HCT116 (cell line): ENCODE measurements at regions not wholly inside any gene's neighbourhood (a gene's known extent, or its start where the extent isn't known, plus 50 kb on each side); places are given as distances from the start of the nearest gene placed in this dataset.

Experiments used
- ATAC-seq: fragments of 200-7000 bp; cut with Tn5 transposase; 2 replicates; pipeline ENCODE4 v1.9.1; 2020; ENCODE audit warnings: mild to moderate bottlenecking, moderate library complexity
- BruUV-seq: library from RNA; stranded (reverse); fragments of 400-500 nt; replicated peaks from 2 replicates; lab custom pipeline; 2021; lab: Mats Ljungman, UMichigan
- CTCF ChIA-PET: fragments of 300-600 bp; sonication (Branson Sonifier 250); formaldehyde crosslinking; loops from one replicate; lab custom pipeline; 2021; ENCODE audit warnings: antibody characterized with exemption; lab: Charles Lee
- POLR2A ChIA-PET: fragments of 300-600, 350-600 bp; sonication (Branson Sonifier 250); formaldehyde crosslinking; loops from one replicate; lab custom pipeline; 2021; ENCODE audit warnings: antibody characterized with exemption; lab: Charles Lee
- RAD21 ChIA-PET, 2 experiments: fragments of 300-600 bp; sonication (Branson Sonifier 250); formaldehyde crosslinking; loops; one replicate each; lab custom pipeline; 2023; ENCODE audit warnings: low total read pairs in 2 of 2; ENCODE audit not compliant: uncharacterized antibody in 2 of 2, unreplicated experiment in 2 of 2, low non-redundant PET in 1 of 2; lab: Charles Lee
- DNase-seq: peaks from one replicate; pipeline ENCODE4 v3.0.0-alpha.2; 2010; ENCODE audit warnings: low read depth, low spot score
- H2AFZ ChIP-seq: fragments of 200-600 bp; shearing (Covaris generic), sonication (generic); 2 replicates; pipeline ENCODE4 v1.6.1; 2017; ENCODE audit warnings: low read depth, mixed run types, mixed read lengths, antibody characterized with exemption, low read length; ENCODE audit not compliant: poor library complexity, severe bottlenecking
- H3K27ac ChIP-seq: 2 replicates; pipeline ENCODE4 v1.5.1; 2012; ENCODE audit warnings: low read depth, low read length
- H3K27me3 ChIP-seq: fragments of 200-600 bp; sonication (generic); 2 replicates; pipeline ENCODE4 v1.6.1; 2016; ENCODE audit warnings: mixed run types, low read length, mixed read lengths; ENCODE audit not compliant: insufficient read depth
- H3K36me3 ChIP-seq, 2 experiments: fragments of 200-500 bp in 1 of 2; fragments of 200-600 bp in 1 of 2; sonication (Bioruptor generic) in 1 of 2; sonication (generic) in 1 of 2; 2 replicates each; pipeline versions ENCODE4 v1.5.1 to v1.6.1; 2014 to 2016; ENCODE audit warnings: low read length in 2 of 2, inconsistent platforms in 1 of 2, mixed read lengths in 1 of 2, mixed run types in 1 of 2; ENCODE audit not compliant: insufficient read depth in 2 of 2, control insufficient read depth in 1 of 2
- H3K4me1 ChIP-seq, 2 experiments: fragments of 200-600 bp in 1 of 2; sonication (generic) in 1 of 2; 2 replicates each; pipeline versions ENCODE4 v1.5.1 to v1.6.1; 2012 to 2017; ENCODE audit warnings: low read length in 2 of 2, inconsistent platforms in 1 of 2, mild to moderate bottlenecking in 1 of 2, mixed read lengths in 1 of 2, mixed run types in 1 of 2, moderate library complexity in 1 of 2; ENCODE audit not compliant: insufficient read depth in 2 of 2, control insufficient read depth in 1 of 2
- H3K4me2 ChIP-seq: fragments of 200-600 bp; sonication (generic); 2 replicates; pipeline ENCODE4 v1.6.1; 2017; ENCODE audit warnings: mixed run types, low read length, mixed read lengths
- H3K4me3 ChIP-seq, 2 experiments: fragments of 200-600 bp in 1 of 2; sonication (generic) in 1 of 2; replicated peaks in 1 of 2; 2 replicates each; pipeline ENCODE4 v1.5.1; 2011 to 2016; ENCODE audit warnings: low read length in 2 of 2, control low read depth in 1 of 2, low read depth in 1 of 2, mild to moderate bottlenecking in 1 of 2, mixed read lengths in 1 of 2, mixed run types in 1 of 2
- H3K79me2 ChIP-seq: fragments of 200-600 bp; sonication (generic); 2 replicates; pipeline ENCODE4 v1.6.1; 2017; ENCODE audit warnings: mild to moderate bottlenecking, mixed run types, low read length, moderate library complexity, mixed read lengths; ENCODE audit not compliant: insufficient read depth
- H3K9ac ChIP-seq: fragments of 200-600 bp; sonication (generic); 2 replicates; pipeline ENCODE4 v1.6.1; 2016; ENCODE audit warnings: low read length, mixed read lengths
- H3K9me2 ChIP-seq: fragments of 200-600 bp; sonication (generic), shearing (Covaris generic); 2 replicates; pipeline ENCODE4 v1.6.1; 2017; ENCODE audit warnings: mixed run types, mild to moderate bottlenecking, moderate library complexity; ENCODE audit not compliant: insufficient read depth
- H3K9me3 ChIP-seq, 2 experiments: fragments of 200-500 bp in 1 of 2; fragments of 200-600 bp in 1 of 2; sonication (Bioruptor generic) in 1 of 2; sonication (generic) in 1 of 2; 2 replicates each; pipeline ENCODE4 v1.6.1; 2014 to 2017; ENCODE audit warnings: low read length in 2 of 2, mixed read lengths in 2 of 2, inconsistent platforms in 1 of 2, low read depth in 1 of 2, mild to moderate bottlenecking in 1 of 2, mixed run types in 1 of 2, moderate library complexity in 1 of 2; ENCODE audit not compliant: control insufficient read depth in 1 of 2, insufficient read depth in 1 of 2
- H4K20me1 ChIP-seq: fragments of 200-600 bp; sonication (generic), shearing (Covaris generic); 2 replicates; pipeline ENCODE4 v1.6.1; 2017; ENCODE audit warnings: mixed run types, mild to moderate bottlenecking, moderate library complexity; ENCODE audit not compliant: insufficient read depth
- CEBPB ChIP-seq: IDR thresholded peaks from 2 replicates; pipeline ENCODE4 v1.6.1; 2012; ENCODE audit warnings: low read depth
- EGR1 ChIP-seq: IDR thresholded peaks from 2 replicates; pipeline ENCODE4 v1.6.1; 2012; ENCODE audit warnings: low read depth
- ELF1 ChIP-seq: IDR thresholded peaks from 2 replicates; pipeline ENCODE4 v1.6.1; 2012; ENCODE audit warnings: low read depth, borderline replicate concordance
- EZH2 ChIP-seq: fragments of 200-600 bp; sonication (generic); IDR thresholded peaks from 2 replicates; pipeline ENCODE4 v1.6.1; 2017; ENCODE audit warnings: antibody characterized with exemption, mixed run types
- EZH2phosphoT487 ChIP-seq: fragments of 200-600 bp; IDR thresholded peaks from 2 replicates; pipeline ENCODE4 v1.6.1; 2018; ENCODE audit warnings: antibody characterized with exemption, borderline replicate concordance
- FOSL1 ChIP-seq: IDR thresholded peaks from 2 replicates; pipeline ENCODE4 v1.6.1; 2012; ENCODE audit warnings: low read depth
- RAD21 ChIP-seq: IDR thresholded peaks from 2 replicates; pipeline ENCODE4 v1.6.1; 2012; ENCODE audit warnings: low read depth, mild to moderate bottlenecking
- SIN3A ChIP-seq: IDR thresholded peaks from 2 replicates; pipeline ENCODE4 v1.6.1; 2012; ENCODE audit warnings: low read depth
- SP1 ChIP-seq: IDR thresholded peaks from 2 replicates; pipeline ENCODE4 v1.6.1; 2012; ENCODE audit warnings: low read depth
- ZFX ChIP-seq: fragments of 450-650 bp; IDR thresholded peaks from 2 replicates; pipeline ENCODE4 v1.6.1; 2017
- ZNF274 ChIP-seq: fragments of 200-500 bp; sonication (Bioruptor generic); IDR thresholded peaks from 2 replicates; pipeline ENCODE4 v1.6.1; 2014; ENCODE audit warnings: mild to moderate bottlenecking, low read depth, low read length, inconsistent platforms
- intact Hi-C: fragments of 100-400 bp; cut with micrococcal nuclease; formaldehyde crosslinking; loops from 2 replicates; pipeline ENCODE4 v1.10.0; 2022
- TF ChIP-seq, protein P1 (sequence below): IDR thresholded peaks from 2 replicates; pipeline ENCODE4 v1.6.1; 2012
- TF ChIP-seq, protein P2 (sequence below): IDR thresholded peaks from 2 replicates; pipeline ENCODE4 v1.6.1; 2012; ENCODE audit warnings: low read depth
- TF ChIP-seq, protein P3 (sequence below): IDR thresholded peaks from 2 replicates; pipeline ENCODE4 v1.6.1; 2012

DNA sequence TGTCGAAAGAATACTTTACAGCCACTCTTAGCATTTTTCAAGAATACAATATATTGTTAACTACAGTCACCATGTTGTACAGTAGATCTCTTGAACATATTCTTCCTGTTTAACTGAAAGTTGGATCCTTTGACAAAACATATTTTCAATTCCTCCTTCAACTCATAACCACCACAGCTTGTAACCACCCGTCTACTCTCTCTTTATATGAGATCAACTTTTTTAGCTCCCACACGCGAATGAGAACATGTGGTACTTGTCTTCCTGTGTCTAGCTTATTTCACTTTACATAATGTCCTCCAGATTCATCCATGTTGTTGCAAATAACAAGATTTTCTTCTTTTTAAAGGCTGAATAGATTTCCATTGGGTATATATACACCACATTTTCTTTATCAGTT is 338.3 kb upstream of the IGFBP7 start:
- H3K36me3 ChIP-seq = no peaks in the 10 kb centered on the region
- H4K20me1 ChIP-seq = no peaks in the 10 kb centered on the region
- ChIA-PET CTCF (no interaction called here), RAD21 (no interaction called here), POLR2A (no interaction called here)
- no peak overlapping the region for H3K4me2 ChIP-seq
- no peaks in the 10 kb centered on the region for H3K9me2 ChIP-seq
- intact Hi-C loops = no loop called here
- no peak overlapping the region for H3K9ac ChIP-seq
- DNase-seq (no peak), ATAC-seq (no peak)
- no peak overlapping the region for H3K4me3 ChIP-seq
- no peaks in the 10 kb centered on the region for H3K4me1 ChIP-seq
- H3K79me2 ChIP-seq = no peaks in the 10 kb centered on the region
- no peak overlapping the region for H3K27ac ChIP-seq
- no peaks in the 10 kb centered on the region; a peak in 1 of 4 replicates for H3K9me3 ChIP-seq
- no peak overlapping the region for H2AFZ ChIP-seq
- no peak for TF ChIP-seq RAD21
- no peak for TF ChIP-seq ELF1
- TF ChIP-seq ZNF274 = no peak
- TF ChIP-seq, protein P1, sequence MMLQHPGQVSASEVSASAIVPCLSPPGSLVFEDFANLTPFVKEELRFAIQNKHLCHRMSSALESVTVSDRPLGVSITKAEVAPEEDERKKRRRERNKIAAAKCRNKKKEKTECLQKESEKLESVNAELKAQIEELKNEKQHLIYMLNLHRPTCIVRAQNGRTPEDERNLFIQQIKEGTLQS = no peak
- TF ChIP-seq, protein P2, sequence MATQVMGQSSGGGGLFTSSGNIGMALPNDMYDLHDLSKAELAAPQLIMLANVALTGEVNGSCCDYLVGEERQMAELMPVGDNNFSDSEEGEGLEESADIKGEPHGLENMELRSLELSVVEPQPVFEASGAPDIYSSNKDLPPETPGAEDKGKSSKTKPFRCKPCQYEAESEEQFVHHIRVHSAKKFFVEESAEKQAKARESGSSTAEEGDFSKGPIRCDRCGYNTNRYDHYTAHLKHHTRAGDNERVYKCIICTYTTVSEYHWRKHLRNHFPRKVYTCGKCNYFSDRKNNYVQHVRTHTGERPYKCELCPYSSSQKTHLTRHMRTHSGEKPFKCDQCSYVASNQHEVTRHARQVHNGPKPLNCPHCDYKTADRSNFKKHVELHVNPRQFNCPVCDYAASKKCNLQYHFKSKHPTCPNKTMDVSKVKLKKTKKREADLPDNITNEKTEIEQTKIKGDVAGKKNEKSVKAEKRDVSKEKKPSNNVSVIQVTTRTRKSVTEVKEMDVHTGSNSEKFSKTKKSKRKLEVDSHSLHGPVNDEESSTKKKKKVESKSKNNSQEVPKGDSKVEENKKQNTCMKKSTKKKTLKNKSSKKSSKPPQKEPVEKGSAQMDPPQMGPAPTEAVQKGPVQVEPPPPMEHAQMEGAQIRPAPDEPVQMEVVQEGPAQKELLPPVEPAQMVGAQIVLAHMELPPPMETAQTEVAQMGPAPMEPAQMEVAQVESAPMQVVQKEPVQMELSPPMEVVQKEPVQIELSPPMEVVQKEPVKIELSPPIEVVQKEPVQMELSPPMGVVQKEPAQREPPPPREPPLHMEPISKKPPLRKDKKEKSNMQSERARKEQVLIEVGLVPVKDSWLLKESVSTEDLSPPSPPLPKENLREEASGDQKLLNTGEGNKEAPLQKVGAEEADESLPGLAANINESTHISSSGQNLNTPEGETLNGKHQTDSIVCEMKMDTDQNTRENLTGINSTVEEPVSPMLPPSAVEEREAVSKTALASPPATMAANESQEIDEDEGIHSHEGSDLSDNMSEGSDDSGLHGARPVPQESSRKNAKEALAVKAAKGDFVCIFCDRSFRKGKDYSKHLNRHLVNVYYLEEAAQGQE = no peak
- TF ChIP-seq EZH2phosphoT487 = no peak
- BruUV-seq = no TSS peak
- no peaks in the 10 kb centered on the region for H3K27me3 ChIP-seq

GRCh38 chr4:57446266-57446665 is 336.1 kb upstream of the IGFBP7 start:
- ATAC-seq (no peak), DNase-seq (no peak)
- H3K27me3 ChIP-seq = no peaks in the 10 kb centered on the region
- no peak overlapping the region for H3K9ac ChIP-seq
- H2AFZ ChIP-seq = no peak overlapping the region
- H3K36me3 ChIP-seq = no peaks in the 10 kb centered on the region
- intact Hi-C loops = no loop called here
- no TSS peak for BruUV-seq
- no peaks in the 10 kb centered on the region for H4K20me1 ChIP-seq
- CTCF ChIA-PET = no interaction called here
- H3K79me2 ChIP-seq = no peaks in the 10 kb centered on the region
- no peak overlapping the region for H3K27ac ChIP-seq
- H3K4me2 ChIP-seq = no peak overlapping the region
- no peaks in the 10 kb centered on the region; a peak in 1 of 4 replicates for H3K9me3 ChIP-seq
- RAD21 ChIA-PET = no interaction called here
- no peak overlapping the region for H3K4me3 ChIP-seq
- H3K4me1 ChIP-seq = no peaks in the 10 kb centered on the region
- POLR2A ChIA-PET = no interaction called here
- H3K9me2 ChIP-seq = no peaks in the 10 kb centered on the region
- TF ChIP-seq, protein P1 = no peak
- TF ChIP-seq EGR1 = no peak
- no peak for TF ChIP-seq FOSL1
- TF ChIP-seq SP1 = no peak
- TF ChIP-seq RAD21 = no peak
- no peak for TF ChIP-seq ELF1
- TF ChIP-seq, protein P2 = no peak
- TF ChIP-seq CEBPB = no peak
- TF ChIP-seq ZFX = no peak
- TF ChIP-seq EZH2 = no peak
- no peak for TF ChIP-seq SIN3A
- TF ChIP-seq, protein P3, sequence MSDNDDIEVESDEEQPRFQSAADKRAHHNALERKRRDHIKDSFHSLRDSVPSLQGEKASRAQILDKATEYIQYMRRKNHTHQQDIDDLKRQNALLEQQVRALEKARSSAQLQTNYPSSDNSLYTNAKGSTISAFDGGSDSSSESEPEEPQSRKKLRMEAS = no peak
